Putamen (tissue), 1 donor: ENCODE measurements at regions not wholly inside any gene's neighbourhood (a gene's known extent, or its start where the extent isn't known, plus 50 kb on each side); places are given as distances from the start of the nearest gene placed in this dataset.

Experiments
- DNase-seq: peaks from one replicate; pipeline ENCODE4 v3.0.0-alpha.2; 2016; ENCODE audit warnings: low spot score

- DNase-seq = no peak
Measured at GRCh38 chr12:22900401-22900800, 275.4 kb downstream of the ETNK1 start.

GRCh38 chr12:22904485-22904884 lies 279.5 kb downstream of the ETNK1 start:
- no peak for DNase-seq

- no peak for DNase-seq
Measured at GRCh38 chr12:22916241-22916640, 291.3 kb downstream of the ETNK1 start.

GRCh38 chr12:22916815-22917214 lies 291.8 kb downstream of the ETNK1 start:
- no peak for DNase-seq

- no peak for DNase-seq
Measured at GRCh38 chr12:22919883-22920282, 294.9 kb downstream of the ETNK1 start.

- no peak for DNase-seq
Measured at GRCh38 chr12:22923768-22924167, 298.8 kb downstream of the ETNK1 start.

DNA sequence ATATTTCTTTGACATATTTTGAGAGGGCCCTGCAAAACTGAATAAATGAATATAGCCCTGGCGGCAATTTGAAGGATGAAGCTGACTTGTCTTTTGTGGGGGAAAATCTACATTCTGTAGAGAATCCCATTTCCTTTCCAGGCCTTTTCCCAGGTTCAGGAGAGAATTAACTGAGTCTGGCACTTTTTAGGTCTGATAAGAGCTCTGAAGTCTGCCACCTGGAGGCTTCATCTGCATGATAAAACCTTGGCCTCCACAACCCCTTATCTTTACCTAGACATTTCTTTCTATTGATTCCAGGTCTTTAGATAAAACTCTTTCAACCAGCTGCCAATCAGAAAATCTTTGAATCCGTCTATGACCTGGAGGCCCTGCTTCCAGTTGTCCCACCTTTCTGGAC lies 299.4 kb downstream of the ETNK1 start:
- DNase-seq = no peak

DNA sequence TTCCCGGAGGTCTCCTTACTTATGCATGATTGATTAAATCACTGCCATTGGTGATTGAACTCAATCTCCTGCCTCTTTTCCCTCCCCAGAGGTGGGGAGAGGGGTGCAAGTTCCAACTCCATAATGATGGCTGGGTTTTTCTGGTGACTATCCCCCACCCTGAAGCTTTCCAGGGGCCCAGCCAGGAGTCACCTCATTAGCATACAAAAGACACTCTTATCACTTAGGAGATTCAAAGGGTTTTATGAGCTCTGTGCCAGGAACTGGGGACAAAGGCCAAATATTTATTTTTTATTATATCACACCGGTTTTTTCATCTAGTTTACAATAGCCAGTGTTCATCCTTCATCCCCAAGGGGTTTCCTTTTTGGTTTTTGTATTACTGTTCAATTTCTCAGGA lies 300.7 kb downstream of the ETNK1 start:
- no peak for DNase-seq

DNA sequence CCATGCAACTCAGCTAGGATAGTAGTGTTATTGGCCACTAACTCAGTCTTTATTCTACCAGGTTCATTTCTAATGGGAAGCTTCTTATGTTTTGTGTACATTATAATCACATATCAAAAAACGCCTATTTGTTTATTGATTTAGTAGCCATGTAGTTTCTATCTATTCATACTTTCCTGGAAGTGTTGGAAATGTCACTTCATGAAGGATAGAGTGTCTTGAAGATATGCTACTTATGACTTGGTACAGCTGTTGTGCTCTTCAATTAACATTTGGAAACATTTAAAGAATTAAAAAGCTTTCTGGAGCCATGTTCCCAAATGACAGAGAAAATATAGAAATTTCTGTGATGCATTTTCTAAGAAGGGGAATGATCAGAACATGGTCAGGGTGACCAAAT lies 307.5 kb downstream of the ETNK1 start:
- no peak for DNase-seq

DNA sequence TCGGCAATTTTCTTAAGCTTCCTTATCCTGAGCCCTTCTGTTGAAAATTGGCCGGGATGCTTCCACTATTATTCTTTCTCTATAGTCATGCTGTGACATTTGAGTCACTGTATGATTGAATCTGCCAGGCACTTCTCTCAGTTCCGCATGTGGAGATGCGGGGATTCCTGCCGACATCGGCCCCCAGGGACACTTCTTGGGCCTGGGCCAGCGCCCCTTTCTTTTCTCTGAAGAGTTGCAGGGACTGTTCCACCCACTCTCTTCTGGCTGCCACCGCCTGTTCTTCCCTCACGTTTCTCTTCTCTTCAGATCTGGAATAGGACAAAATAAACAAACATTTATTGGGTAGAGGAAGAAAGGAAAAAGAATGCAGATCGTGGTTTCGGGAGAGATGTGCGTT lies 310.1 kb downstream of the ETNK1 start:
- DNase-seq = no peak

DNA sequence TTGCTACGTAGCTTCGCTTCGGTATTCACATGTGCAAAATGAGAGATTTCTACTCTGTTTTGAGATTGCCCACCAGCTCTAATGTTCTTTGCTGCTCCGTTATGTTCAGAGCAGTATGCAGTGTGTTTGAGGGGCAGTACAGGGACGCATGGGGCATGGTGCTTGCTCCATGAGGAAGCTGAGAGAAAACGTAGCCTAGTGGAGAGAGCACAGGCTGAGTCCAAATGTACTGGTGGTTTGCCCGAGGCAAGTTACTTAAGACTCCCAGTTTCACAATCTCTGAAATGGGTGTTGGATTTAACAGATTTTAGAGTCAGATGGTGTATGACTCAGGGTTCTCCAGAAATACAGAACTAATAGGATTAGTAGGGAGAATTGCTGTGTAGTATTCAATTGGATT lies 310.5 kb downstream of the ETNK1 start:
- DNase-seq = no peak

GRCh38 chr12:22938323-22938722 lies 313.4 kb downstream of the ETNK1 start:
- no peak for DNase-seq

- no peak for DNase-seq
Measured at GRCh38 chr12:22951206-22951605, 326.2 kb downstream of the ETNK1 start.

- DNase-seq = no peak
Measured at GRCh38 chr12:22956690-22957089, 331.7 kb downstream of the ETNK1 start.

GRCh38 chr12:22967171-22967570 lies 342.2 kb downstream of the ETNK1 start:
- no peak for DNase-seq

GRCh38 chr12:22969521-22969920 lies 344.6 kb downstream of the ETNK1 start:
- DNase-seq = no peak

- no peak for DNase-seq
Measured at GRCh38 chr12:22971247-22971646, 346.3 kb downstream of the ETNK1 start.

DNA sequence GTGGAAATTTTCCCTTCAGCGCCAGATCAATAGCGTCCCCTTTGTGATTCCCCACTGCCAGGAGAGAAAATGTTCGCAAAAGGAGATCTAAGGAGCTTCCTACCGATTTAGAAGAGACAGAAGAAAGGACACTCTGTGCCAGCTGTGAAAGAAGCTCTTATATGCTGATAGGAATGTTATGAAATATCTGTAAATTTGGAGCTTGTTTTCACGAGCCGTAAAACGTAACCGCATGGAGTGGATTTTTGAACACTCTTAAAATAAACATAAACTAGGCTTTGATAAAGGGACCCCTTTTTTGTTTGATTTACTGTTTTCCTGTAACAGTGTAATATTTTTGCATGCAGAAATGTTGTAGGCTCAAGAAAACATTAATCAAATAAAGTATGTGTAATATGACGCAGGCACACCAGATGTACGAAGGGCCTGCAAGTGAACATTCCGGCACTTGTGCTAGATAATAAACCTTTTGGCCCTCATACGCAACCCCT lies 346.8 kb downstream of the ETNK1 start:
- no peak for DNase-seq

GRCh38 chr12:22974865-22975264 lies 349.9 kb downstream of the ETNK1 start:
- no peak for DNase-seq

GRCh38 chr12:22978962-22979361 lies 354.0 kb downstream of the ETNK1 start:
- no peak for DNase-seq

GRCh38 chr12:22979854-22980469 lies 355.0 kb downstream of the ETNK1 start:
- no peak for DNase-seq

DNA sequence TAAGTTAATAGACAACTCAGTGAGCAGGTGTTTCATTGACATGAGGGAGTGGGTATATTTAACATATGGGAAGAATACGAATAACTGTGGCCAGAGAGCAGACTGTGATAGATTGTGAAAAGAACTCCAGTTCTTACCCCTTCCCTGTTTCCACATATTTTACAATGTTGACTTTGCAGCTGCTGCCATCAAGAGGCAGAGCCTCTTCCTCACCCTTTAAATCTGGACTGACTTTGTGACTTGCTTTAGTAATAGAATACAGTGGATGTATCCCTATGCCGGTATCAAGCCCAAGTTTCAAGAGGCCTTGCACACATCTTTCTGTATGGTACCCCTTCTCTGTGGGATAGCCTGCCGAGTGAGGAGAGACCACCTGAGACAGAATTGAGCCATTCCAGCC lies 356.7 kb downstream of the ETNK1 start:
- DNase-seq = no peak

- no peak for DNase-seq
Measured at GRCh38 chr12:22982635-22983034, 357.7 kb downstream of the ETNK1 start.

DNA sequence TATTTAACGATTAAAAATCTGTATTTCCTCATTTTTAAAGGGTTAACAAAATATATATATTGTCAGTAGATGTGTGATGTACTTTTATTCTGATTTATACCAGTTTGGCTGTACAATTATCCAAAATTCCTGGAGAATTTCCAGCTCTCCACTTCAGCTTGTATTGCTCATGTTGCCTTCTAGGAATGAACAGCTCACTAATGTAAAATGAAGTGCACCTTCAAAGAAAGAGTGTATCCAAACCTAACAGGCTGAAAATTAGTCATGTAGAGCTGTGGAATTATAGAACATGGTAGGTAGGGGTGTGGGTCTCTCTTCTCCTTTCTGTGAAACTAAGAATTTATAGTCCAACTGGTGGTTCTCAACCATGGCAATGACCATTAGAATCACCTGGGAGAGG lies 362.0 kb downstream of the ETNK1 start:
- no peak for DNase-seq

DNA sequence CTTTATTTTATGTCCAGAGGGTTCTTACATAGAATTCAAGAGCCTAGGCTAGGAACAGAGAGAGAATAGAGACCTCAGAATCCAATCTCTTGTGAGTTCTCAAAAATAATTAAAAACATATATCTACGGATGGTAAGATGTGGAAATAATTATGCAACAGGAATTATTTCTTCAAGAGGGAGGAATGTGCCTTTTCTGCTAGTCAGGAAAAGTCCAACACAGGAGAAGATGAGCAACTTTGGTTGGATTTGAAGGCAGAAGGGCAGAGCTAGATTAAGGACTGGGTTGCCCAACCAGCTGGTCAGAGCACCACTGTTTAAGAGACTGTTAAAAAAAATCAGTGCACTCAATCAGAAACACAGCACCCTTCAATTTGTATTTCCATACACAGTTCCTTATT lies 365.5 kb downstream of the ETNK1 start:
- DNase-seq = no peak
